Thyroid gland (tissue), 4 donors: ENCODE measurements at regions not wholly inside any gene's neighbourhood (a gene's known extent, or its start where the extent isn't known, plus 50 kb on each side); places are given as distances from the start of the nearest gene placed in this dataset.

Experiments
- CTCF ChIP-seq, 6 experiments: fragments of 200-600 bp in 3 of 6; fragments of 450-650 bp in 3 of 6; sonication (generic) in 3 of 6; IDR thresholded peaks; one replicate each; pipeline ENCODE4 v1.5.1; 2016 to 2019; ENCODE audit warnings: antibody characterized with exemption in 6 of 6, mild to moderate bottlenecking in 2 of 6, inconsistent platforms in 1 of 6, moderate library complexity in 1 of 6
- POLR2A ChIP-seq, 2 donors: fragments of 450-650 bp; IDR thresholded peaks; one replicate each; pipeline ENCODE4 v1.6.1; 2017; ENCODE audit warnings: antibody characterized with exemption in 2 of 2, mild to moderate bottlenecking in 2 of 2, moderate library complexity in 1 of 2

- TF ChIP-seq CTCF (IDR thresholded peaks at IDR 0.05) = no peak
- TF ChIP-seq POLR2A (IDR thresholded peaks at IDR 0.05) = no peak
Observed at GRCh38 chrX:150239946-150240642, 123.0 kb upstream of the MAMLD1 start.
